Ishikawa (cell line): ENCODE measurements at regions not wholly inside any gene's neighbourhood (a gene's known extent, or its start where the extent isn't known, plus 50 kb on each side); places are given as distances from the start of the nearest gene placed in this dataset.

Experiments
- CEBPB ChIP-seq: IDR thresholded peaks from 2 replicates; pipeline ENCODE4 v1.6.1; 2012
- CREB1 ChIP-seq: IDR thresholded peaks from 2 replicates; pipeline ENCODE4 v1.6.1; 2012; ENCODE audit warnings: low read depth
- EP300 ChIP-seq: IDR thresholded peaks from 2 replicates; pipeline ENCODE4 v1.6.1; 2012; ENCODE audit warnings: borderline replicate concordance
- FOXM1 ChIP-seq: IDR thresholded peaks from 2 replicates; pipeline ENCODE4 v1.6.1; 2012; ENCODE audit warnings: low read depth, borderline replicate concordance
- MAX ChIP-seq: IDR thresholded peaks from 2 replicates; pipeline ENCODE4 v1.6.1; 2012
- RAD21 ChIP-seq: IDR thresholded peaks from 2 replicates; pipeline ENCODE4 v1.6.1; 2012; ENCODE audit warnings: low read depth
- REST ChIP-seq: IDR thresholded peaks from 2 replicates; pipeline ENCODE4 v1.6.1; 2012; ENCODE audit warnings: low read depth, mild to moderate bottlenecking
- TCF12 ChIP-seq: IDR thresholded peaks from 2 replicates; pipeline ENCODE4 v1.6.1; 2012; ENCODE audit warnings: low read depth
- TEAD4 ChIP-seq: IDR thresholded peaks from 2 replicates; pipeline ENCODE4 v1.6.1; 2012
- USF1 ChIP-seq: IDR thresholded peaks from 2 replicates; pipeline ENCODE4 v1.6.1; 2012
- YY1 ChIP-seq: IDR thresholded peaks from 2 replicates; pipeline ENCODE4 v1.6.1; 2012; ENCODE audit warnings: low read depth

- TF ChIP-seq MAX, result no peak
- TF ChIP-seq EP300, result no peak
- TF ChIP-seq CREB1, result no peak
- no peak for TF ChIP-seq REST
- TF ChIP-seq TEAD4, result no peak
- TF ChIP-seq RAD21, result no peak
- TF ChIP-seq FOXM1, result no peak
- no peak for TF ChIP-seq TCF12
- no peak for TF ChIP-seq CEBPB
- no peak for TF ChIP-seq YY1
- no peak for TF ChIP-seq USF1
These were observed 473.0 kb upstream of the MGMT start for GRCh38 chr10:128993911-128994538.
